Cardiac muscle cell (in vitro differentiated cells and primary cell): ENCODE measurements at regions not wholly inside any gene's neighbourhood (a gene's known extent, or its start where the extent isn't known, plus 50 kb on each side); places are given as distances from the start of the nearest gene placed in this dataset.
A peak's percentile ranks its signal among the peaks of the same experiment; 100 is the strongest.

ENCODE experiments used
- DNase-seq, 2 donors: peaks; one replicate each; pipeline versions ENCODE4 v3.0.0 to v3.0.0-alpha.2; 2010 to 2017; ENCODE audit warnings: low read depth in 1 of 2, low spot score in 1 of 2
- H3K27ac ChIP-seq: fragments of 200-600 bp; sonication (generic); 2 replicates; pipeline ENCODE4 v1.5.1; 2016
- H3K27me3 ChIP-seq: fragments of 200-600 bp; sonication (generic); 2 replicates; pipeline ENCODE4 v1.6.0; 2016; ENCODE audit warnings: control low read depth
- H3K36me3 ChIP-seq: fragments of 200-600 bp; sonication (generic); 2 replicates; pipeline ENCODE4 v1.5.1; 2016; ENCODE audit warnings: control low read depth
- H3K4me1 ChIP-seq: fragments of 200-600 bp; sonication (generic); 2 replicates; pipeline ENCODE4 v1.8.1; 2017; ENCODE audit warnings: low read depth, mild to moderate bottlenecking, mixed run types
- H3K4me3 ChIP-seq: fragments of 200-600 bp; sonication (generic); 2 replicates; pipeline ENCODE4 v1.5.1; 2016; ENCODE audit warnings: mild to moderate bottlenecking
- H3K9me3 ChIP-seq: fragments of 200-600 bp; sonication (generic); 2 replicates; pipeline ENCODE4 v1.5.1; 2017; ENCODE audit warnings: low read depth, mild to moderate bottlenecking, control low read depth
- CTCF ChIP-seq: IDR thresholded peaks from 2 replicates; pipeline ENCODE4 v1.5.1; 2012; ENCODE audit warnings: low read depth, mild to moderate bottlenecking, low read length

- Histone ChIP-seq H3K4me1 (no peaks in the 10 kb centered on the region), H3K9me3 (no peaks in the 10 kb centered on the region), H3K4me3 (no peak overlapping the region), H3K36me3 (no peaks in the 10 kb centered on the region), H3K27me3 (no peaks in the 10 kb centered on the region), H3K27ac (no peak overlapping the region)
- no peak for TF ChIP-seq CTCF
- DNase-seq: no peak
Observed at GRCh38 chr15:27702581-27702980, 396.5 kb downstream of the OCA2 start.

GRCh38 chr15:27701956-27702355 is 397.2 kb downstream of the OCA2 start:
- Histone ChIP-seq H3K4me3 (no peak overlapping the region), H3K4me1 (no peaks in the 10 kb centered on the region), H3K9me3 (no peaks in the 10 kb centered on the region), H3K27me3 (no peaks in the 10 kb centered on the region), H3K27ac (no peak overlapping the region), H3K36me3 (no peaks in the 10 kb centered on the region)
- TF ChIP-seq CTCF: no peak
- no peak for DNase-seq

GRCh38 chr15:27701014-27701413 is 398.1 kb downstream of the OCA2 start:
- Histone ChIP-seq H3K4me3 (no peak overlapping the region), H3K4me1 (no peaks in the 10 kb centered on the region), H3K27ac (no peak overlapping the region), H3K36me3 (no peaks in the 10 kb centered on the region), H3K27me3 (no peaks in the 10 kb centered on the region), H3K9me3 (no peaks in the 10 kb centered on the region)
- no peak for DNase-seq
- no peak for TF ChIP-seq CTCF

- no peak for DNase-seq
- no peak for TF ChIP-seq CTCF
- no peaks in the 10 kb centered on the region for H3K36me3 ChIP-seq
- H3K9me3 ChIP-seq: no peaks in the 10 kb centered on the region
- no peak overlapping the region for H3K27ac ChIP-seq
- no peak overlapping the region for H3K4me3 ChIP-seq
- H3K27me3 ChIP-seq: no peaks in the 10 kb centered on the region
- peaks cover 7% of the 10 kb centered on the region for H3K4me1 ChIP-seq
Observed at GRCh38 chr15:27699699-27700098, 399.4 kb downstream of the OCA2 start.

- Histone ChIP-seq H3K4me1 (peaks cover 7% of the 10 kb centered on the region), H3K27ac (no peak overlapping the region), H3K9me3 (no peaks in the 10 kb centered on the region), H3K27me3 (no peaks in the 10 kb centered on the region), H3K4me3 (no peak overlapping the region), H3K36me3 (no peaks in the 10 kb centered on the region)
- TF ChIP-seq CTCF: no peak
- DNase-seq: no peak
Observed at GRCh38 chr15:27696530-27696929, 402.6 kb downstream of the OCA2 start.

GRCh38 chr15:27695726-27696125 is 403.4 kb downstream of the OCA2 start:
- H3K27ac ChIP-seq: peak overlapping the region; percentile 91
- no peaks in the 10 kb centered on the region for H3K27me3 ChIP-seq
- H3K4me1 ChIP-seq: peaks cover 7% of the 10 kb centered on the region
- no peak overlapping the region for H3K4me3 ChIP-seq
- TF ChIP-seq CTCF: no peak
- no peaks in the 10 kb centered on the region for H3K36me3 ChIP-seq
- DNase-seq: no peak
- no peaks in the 10 kb centered on the region for H3K9me3 ChIP-seq
